VCaP (cell line): ENCODE measurements at regions not wholly inside any gene's neighbourhood (a gene's known extent, or its start where the extent isn't known, plus 50 kb on each side); places are given as distances from the start of the nearest gene placed in this dataset.
A peak's percentile ranks its signal among the peaks of the same experiment; 100 is the strongest.

Experiments used
- H3K27ac ChIP-seq: fragments of 450-650 bp; 2 replicates; pipeline ENCODE4 v1.5.1; 2017
- CTCF ChIP-seq: fragments of 450-650 bp; conservative IDR thresholded peaks from 2 replicates; pipeline ENCODE4 v1.5.1; 2017; ENCODE audit warnings: mild to moderate bottlenecking, moderate library complexity

- no peak overlapping the region for H3K27ac ChIP-seq
- TF ChIP-seq CTCF: no peak
Observed at GRCh38 chr4:15182600-15183220, 180.4 kb downstream of the CPEB2 start.

GRCh38 chr4:15186149-15186548 is 183.9 kb downstream of the CPEB2 start:
- TF ChIP-seq CTCF: no peak
- no peak overlapping the region for H3K27ac ChIP-seq

GRCh38 chr4:15186806-15187205 is 184.5 kb downstream of the CPEB2 start:
- TF ChIP-seq CTCF: no peak
- no peak overlapping the region for H3K27ac ChIP-seq

GRCh38 chr4:15188605-15189539 is 186.6 kb downstream of the CPEB2 start:
- TF ChIP-seq CTCF: no peak
- H3K27ac ChIP-seq: no peak overlapping the region

GRCh38 chr4:15194520-15194919 is 192.2 kb downstream of the CPEB2 start:
- TF ChIP-seq CTCF: no peak
- H3K27ac ChIP-seq: peak overlapping the region; percentile 49

GRCh38 chr4:15197005-15197404 is 194.7 kb downstream of the CPEB2 start:
- TF ChIP-seq CTCF: peak; percentile 68
- peak overlapping the region; percentile 13; the same call in 1 of the 2 replicates for H3K27ac ChIP-seq

GRCh38 chr4:15198070-15198727 is 195.9 kb downstream of the CPEB2 start:
- no peak for TF ChIP-seq CTCF
- no peak overlapping the region for H3K27ac ChIP-seq
